HepG2 (cell line): ENCODE measurements at regions not wholly inside any gene's neighbourhood (a gene's known extent, or its start where the extent isn't known, plus 50 kb on each side); places are given as distances from the start of the nearest gene placed in this dataset.

ENCODE experiments used
- ATAC-seq: fragments of 200-7000 bp; cut with Tn5 transposase; 3 replicates; pipeline ENCODE4 v1.9.1; 2020; ENCODE audit warnings: mild to moderate bottlenecking, moderate library complexity
- BruUV-seq: library from RNA; stranded (reverse); fragments of 400-500 nt; replicated peaks from 2 replicates; lab custom pipeline; 2021; lab: Mats Ljungman, UMichigan
- CTCF ChIA-PET: fragments of 300-600 bp; formaldehyde crosslinking; extraction: SDS; loops from one replicate; lab custom pipeline; 2021; ENCODE audit warnings: low total read pairs, inconsistent platforms, low intra/inter-chr PET ratio; lab: Yijun Ruan, JAX
- POLR2A ChIA-PET: fragments of 350-600 bp; sonication (Branson Sonifier 250); formaldehyde crosslinking; loops from one replicate; lab custom pipeline; 2020; ENCODE audit warnings: antibody characterized with exemption, inconsistent platforms; lab: Yijun Ruan, JAX
- DNase-seq: peaks from one replicate; pipeline ENCODE4 v3.0.0-alpha.2; 2015; ENCODE audit warnings: low spot score
- FAIRE-seq: peaks from 3 replicates; lab custom pipeline; 2011; peaks lifted over from hg19 to GRCh38; lab: Jason Lieb, UNC
- H2AFZ ChIP-seq: one replicate; pipeline ENCODE4 v1.6.1; 2011; ENCODE audit warnings: low read length, inconsistent platforms
- H3K27ac ChIP-seq: fragments of 300-600 bp; 3 replicates; pipeline ENCODE4 v1.8.0; 2011; ENCODE audit warnings: mixed run types, mild to moderate bottlenecking, mixed read lengths, low read length, inconsistent platforms; ENCODE audit not compliant: insufficient read depth; ENCODE audit errors: extremely low read length
- H3K27me3 ChIP-seq, 2 experiments: fragments of 200-600 bp in 1 of 2; 2 replicates in 1 of 2; 3 replicates in 1 of 2; pipeline versions ENCODE4 v1.6.0 to v1.8.0; 2011; ENCODE audit warnings: low read length in 2 of 2, mild to moderate bottlenecking in 2 of 2, moderate library complexity in 2 of 2, inconsistent platforms in 1 of 2; ENCODE audit not compliant: insufficient read depth in 2 of 2, control insufficient read depth in 1 of 2
- H3K36me3 ChIP-seq, 2 experiments: fragments of 200-600 bp in 1 of 2; replicated peaks in 1 of 2; 2 replicates in 1 of 2; 3 replicates in 1 of 2; pipeline versions ENCODE4 v1.5.1 to v1.8.0; 2011; ENCODE audit warnings: low read length in 2 of 2, inconsistent platforms in 1 of 2; ENCODE audit not compliant: insufficient read depth in 2 of 2, control insufficient read depth in 1 of 2
- H3K4me1 ChIP-seq: 2 replicates; pipeline ENCODE4 v1.5.1; 2012; ENCODE audit warnings: low read length, inconsistent platforms; ENCODE audit not compliant: insufficient read depth
- H3K4me2 ChIP-seq: 2 replicates; pipeline ENCODE4 v1.6.0; 2011; ENCODE audit warnings: low read depth, low read length, inconsistent platforms
- H3K4me3 ChIP-seq, 3 experiments: fragments of 200-600 bp in 1 of 3; sonication (generic), shearing (Covaris generic) in 1 of 3; replicated peaks in 1 of 3; 2 replicates each; pipeline ENCODE4 v1.5.1; 2011 to 2016; ENCODE audit warnings: low read length in 3 of 3, inconsistent platforms in 2 of 3, low read depth in 2 of 3, mild to moderate bottlenecking in 2 of 3, control low read depth in 1 of 3, mixed read lengths in 1 of 3; ENCODE audit not compliant: insufficient read depth in 1 of 3
- H3K79me2 ChIP-seq: one replicate; pipeline ENCODE4 v1.6.1; 2011; ENCODE audit warnings: low read length, inconsistent platforms; ENCODE audit not compliant: insufficient read depth
- H3K9ac ChIP-seq: 2 replicates; pipeline ENCODE4 v1.6.0; 2011; ENCODE audit warnings: mild to moderate bottlenecking, low read depth, low read length, inconsistent platforms; ENCODE audit not compliant: insufficient read depth
- H3K9me3 ChIP-seq: 2 replicates; pipeline ENCODE4 v1.5.1; 2012; ENCODE audit warnings: mild to moderate bottlenecking, low read length
- H4K20me1 ChIP-seq: 2 replicates; pipeline ENCODE4 v1.6.0; 2011; ENCODE audit warnings: inconsistent platforms, mild to moderate bottlenecking, low read length, moderate library complexity; ENCODE audit not compliant: insufficient read depth
- CTCF ChIP-seq: sonication (generic); formaldehyde crosslinking; IDR thresholded peaks from 2 replicates; pipeline ENCODE4 v1.5.0; 2020; ENCODE audit warnings: mild to moderate bottlenecking, missing genetic modification reagents, moderate library complexity
- SNAI1 ChIP-seq: sonication (generic); formaldehyde crosslinking; IDR thresholded peaks from 2 replicates; pipeline ENCODE4 v1.5.0; 2020; ENCODE audit warnings: mild to moderate bottlenecking, missing genetic modification reagents, borderline replicate concordance
- STAG1 ChIP-seq: sonication (generic); formaldehyde crosslinking; IDR thresholded peaks from 2 replicates; pipeline ENCODE4 v1.4.0; 2020; ENCODE audit warnings: missing genetic modification reagents
- USF2 ChIP-seq, 2 experiments: sonication (generic) in 1 of 2; formaldehyde crosslinking in 1 of 2; IDR thresholded peaks; 2 replicates each; pipeline versions ENCODE4 v1.5.1 to v1.6.1; 2011 to 2020; ENCODE audit warnings: borderline replicate concordance in 1 of 2, low read depth in 1 of 2, low read length in 1 of 2, mild to moderate bottlenecking in 1 of 2, missing genetic modification reagents in 1 of 2, moderate library complexity in 1 of 2
- WGBS: methylation state at CpG from one replicate; pipeline ENCODE4 v1.1.6; 2017; ENCODE audit warnings: low lambda C conversion rate; 5-methylcytosine and 5-hydroxymethylcytosine counted together
- in situ Hi-C: cut with HindIII; loops from 2 replicates; pipeline ENCODE4 v1.10.0; 2017; ENCODE audit warnings: low pct_unique_long_range_greater_than_20kb; ENCODE audit not compliant: extremely low pct_ligation_motif_present
- intact Hi-C: fragments of 100-400 bp; cut with micrococcal nuclease; formaldehyde crosslinking; loops from one replicate; pipeline ENCODE4 v1.10.0; 2022; ENCODE audit not compliant: unreplicated experiment

GRCh38 chr3:66803206-66803605, 194.9 kb upstream of the KBTBD8 start:
- no peak for DNase-seq
- no peak for FAIRE-seq
- TF ChIP-seq STAG1 (CRISPR knock-in tag) (0 out of 2 replicates have a peak, but pooled peaks have one; percentile 29), CTCF (CRISPR knock-in tag) (peak; percentile 37), USF2 (IDR thresholded peaks at IDR 0.05; ENCODE audit: low read depth, low read length) (no peak), USF2 (CRISPR knock-in tag; IDR thresholded peaks at IDR 0.05; ENCODE audit: borderline replicate concordance) (no peak), SNAI1 (no peak)
- ATAC-seq, result peak; percentile 43; the same call in 1 of the 3 replicates
- in situ Hi-C loops, result no loop called here
- Histone ChIP-seq H3K4me1 (peaks cover 4% of the 10 kb centered on the region), H3K79me2 (no peaks in the 10 kb centered on the region), H4K20me1 (no peaks in the 10 kb centered on the region), H3K36me3 (no peaks in the 10 kb centered on the region), H3K27me3 (no peaks in the 10 kb centered on the region; a peak in 1 of 5 replicates), H3K4me2 (no peak overlapping the region), H3K4me3 (no peak overlapping the region), H3K9ac (no peak overlapping the region), H3K27ac (no peak overlapping the region), H2AFZ (no peak overlapping the region), H3K9me3 (no peaks in the 10 kb centered on the region)
- intact Hi-C loops, result no loop called here
- ChIA-PET CTCF (no interaction called here), POLR2A (no interaction called here)
- BruUV-seq, result no TSS peak
- WGBS, result 0% methylated on average over 2 of the region's 2 CpGs
